ENCODE measurements at regions not wholly inside any gene's neighbourhood (a gene's known extent, or its start where the extent isn't known, plus 50 kb on each side); places are given as distances from the start of the nearest gene placed in this dataset.

DNA sequence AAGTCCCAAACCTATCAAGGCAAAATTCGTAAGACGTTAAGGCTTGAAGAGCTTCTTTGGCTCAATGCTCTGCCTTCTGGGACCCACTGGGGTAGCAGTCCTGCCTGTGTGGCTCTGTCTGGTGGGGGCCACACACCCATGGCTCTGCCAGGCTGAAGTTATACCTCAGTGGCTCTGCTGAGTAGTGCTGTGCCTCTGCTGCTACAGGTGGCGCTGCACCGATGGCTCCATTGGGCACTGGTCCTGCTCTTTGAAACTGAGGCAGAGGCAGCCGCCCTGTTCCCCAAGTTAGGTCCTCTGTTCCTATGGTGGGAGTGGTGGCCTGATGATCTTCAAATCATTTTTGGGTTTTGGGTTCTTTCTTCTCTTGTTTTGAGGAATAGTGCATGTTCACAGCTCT is 68.0 kb upstream of the AP4E1 start:
- no peak for TF ChIP-seq RAD21 (conservative IDR thresholded peaks at IDR 0.05 in 1 of 2, IDR thresholded peaks at IDR 0.05 in 1 of 2)
- TF ChIP-seq, protein P1, sequence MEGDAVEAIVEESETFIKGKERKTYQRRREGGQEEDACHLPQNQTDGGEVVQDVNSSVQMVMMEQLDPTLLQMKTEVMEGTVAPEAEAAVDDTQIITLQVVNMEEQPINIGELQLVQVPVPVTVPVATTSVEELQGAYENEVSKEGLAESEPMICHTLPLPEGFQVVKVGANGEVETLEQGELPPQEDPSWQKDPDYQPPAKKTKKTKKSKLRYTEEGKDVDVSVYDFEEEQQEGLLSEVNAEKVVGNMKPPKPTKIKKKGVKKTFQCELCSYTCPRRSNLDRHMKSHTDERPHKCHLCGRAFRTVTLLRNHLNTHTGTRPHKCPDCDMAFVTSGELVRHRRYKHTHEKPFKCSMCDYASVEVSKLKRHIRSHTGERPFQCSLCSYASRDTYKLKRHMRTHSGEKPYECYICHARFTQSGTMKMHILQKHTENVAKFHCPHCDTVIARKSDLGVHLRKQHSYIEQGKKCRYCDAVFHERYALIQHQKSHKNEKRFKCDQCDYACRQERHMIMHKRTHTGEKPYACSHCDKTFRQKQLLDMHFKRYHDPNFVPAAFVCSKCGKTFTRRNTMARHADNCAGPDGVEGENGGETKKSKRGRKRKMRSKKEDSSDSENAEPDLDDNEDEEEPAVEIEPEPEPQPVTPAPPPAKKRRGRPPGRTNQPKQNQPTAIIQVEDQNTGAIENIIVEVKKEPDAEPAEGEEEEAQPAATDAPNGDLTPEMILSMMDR (IDR thresholded peaks at IDR 0.05) = no peak
- no peak for TF ChIP-seq RCOR1 (IDR thresholded peaks at IDR 0.05; ENCODE audit: low read depth, low read length)
- TF ChIP-seq POLR2A (IDR thresholded peaks at IDR 0.05; ENCODE audit: low read length) = no peak
- TF ChIP-seq REST (IDR thresholded peaks at IDR 0.05) = no peak
- TF ChIP-seq CBX2 (IDR thresholded peaks at IDR 0.05; ENCODE audit: borderline replicate concordance, low read depth) = no peak
- no peak for TF ChIP-seq SREBF2 (IDR thresholded peaks at IDR 0.05)
- no peak for TF ChIP-seq ESRRA (IDR thresholded peaks at IDR 0.05; ENCODE audit: borderline replicate concordance, low read length)
- no peak for TF ChIP-seq CHD4 (IDR thresholded peaks at IDR 0.05; ENCODE audit: borderline replicate concordance)
- TF ChIP-seq MAX (IDR thresholded peaks at IDR 0.05) = no peak
